ENCODE measurements at regions not wholly inside any gene's neighbourhood (a gene's known extent, or its start where the extent isn't known, plus 50 kb on each side); places are given as distances from the start of the nearest gene placed in this dataset.

DNA sequence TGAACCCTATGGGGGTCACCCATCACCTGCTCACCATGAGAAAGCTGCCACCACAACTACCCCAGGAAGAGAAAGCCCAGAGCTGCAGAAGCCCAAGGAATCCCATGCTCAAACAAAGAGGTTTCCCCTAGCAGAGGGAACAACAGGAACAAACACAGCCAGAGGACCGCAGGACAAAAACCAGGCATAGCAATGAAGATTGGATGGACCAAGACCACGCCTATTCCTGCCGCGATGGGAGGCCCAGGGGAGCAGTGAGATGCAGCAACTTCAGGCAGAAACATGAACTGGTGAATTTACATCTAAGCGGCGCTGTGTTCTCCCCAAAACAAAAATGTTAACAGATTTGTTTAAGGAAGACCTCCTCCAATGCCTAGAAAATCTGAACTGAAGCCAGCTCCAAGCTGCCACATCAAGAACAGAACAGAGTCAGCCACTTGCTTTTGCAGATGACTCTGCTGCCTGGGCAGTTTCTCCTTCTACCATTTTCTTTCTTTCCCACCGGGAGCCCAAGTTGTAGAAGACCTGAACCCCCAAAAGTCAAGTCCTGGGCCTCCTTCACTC lies 134.2 kb upstream of the NEBL start:
- no peaks in the 10 kb centered on the region for H3K36me3 ChIP-seq (ENCODE audit: insufficient read depth, low read length)
- H3K4me1 ChIP-seq (ENCODE audit: low read length): no peaks in the 10 kb centered on the region
- H3K9ac ChIP-seq (ENCODE audit: low read length): no peak overlapping the region
- no peaks in the 10 kb centered on the region for H3K27me3 ChIP-seq (ENCODE audit: low read length)
- no peaks in the 10 kb centered on the region for H3K9me2 ChIP-seq (replicated peaks; ENCODE audit: insufficient read depth, low read length)
- no peak overlapping the region for H3K4me3 ChIP-seq (ENCODE audit: low read length)
- no peaks in the 10 kb centered on the region for H3K9me3 ChIP-seq (ENCODE audit: low read length)
- H4K20me1 ChIP-seq (ENCODE audit: insufficient read depth, low read depth, low read length): no peaks in the 10 kb centered on the region
- no peak overlapping the region for H2AFZ ChIP-seq (ENCODE audit: low read length)
- no peak for DNase-seq
- no peaks in the 10 kb centered on the region for H3K79me2 ChIP-seq (ENCODE audit: low read length)
- H3K27ac ChIP-seq (ENCODE audit: low read length): no peak overlapping the region
- H3K4me2 ChIP-seq (ENCODE audit: low read depth, low read length, poor library complexity, severe bottlenecking): no peak overlapping the region

DNA sequence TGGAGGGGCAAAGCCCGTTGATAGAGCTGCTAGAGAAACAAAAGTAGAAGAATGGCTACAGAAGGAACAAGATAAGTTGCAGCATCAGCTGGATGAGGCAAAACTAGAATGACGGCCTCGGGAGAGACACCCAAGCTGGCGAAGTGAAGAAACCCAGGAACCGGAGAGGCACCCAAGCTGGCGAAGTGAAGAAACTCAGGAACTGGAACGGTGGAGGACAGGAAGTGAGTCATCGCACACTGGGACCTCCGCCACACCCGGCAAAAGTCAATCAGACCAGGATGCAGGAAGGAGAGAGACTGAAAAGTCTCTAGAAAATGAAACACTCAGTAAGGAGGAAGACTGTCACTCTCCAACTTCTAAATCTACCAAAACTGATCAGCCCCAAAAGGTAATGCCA lies 133.0 kb upstream of the NEBL start:
- no peak overlapping the region for H3K4me3 ChIP-seq (ENCODE audit: low read length)
- H3K9me2 ChIP-seq (replicated peaks; ENCODE audit: insufficient read depth, low read length): no peaks in the 10 kb centered on the region
- no peak overlapping the region for H2AFZ ChIP-seq (ENCODE audit: low read length)
- no peak for DNase-seq
- no peaks in the 10 kb centered on the region for H3K9me3 ChIP-seq (ENCODE audit: low read length)
- H3K4me2 ChIP-seq (ENCODE audit: low read depth, low read length, poor library complexity, severe bottlenecking): no peak overlapping the region
- H3K79me2 ChIP-seq (ENCODE audit: low read length): no peaks in the 10 kb centered on the region
- H3K36me3 ChIP-seq (ENCODE audit: insufficient read depth, low read length): no peaks in the 10 kb centered on the region
- no peak overlapping the region for H3K27ac ChIP-seq (ENCODE audit: low read length)
- no peaks in the 10 kb centered on the region for H4K20me1 ChIP-seq (ENCODE audit: insufficient read depth, low read depth, low read length)
- H3K4me1 ChIP-seq (ENCODE audit: low read length): no peaks in the 10 kb centered on the region
- no peak overlapping the region for H3K9ac ChIP-seq (ENCODE audit: low read length)
- no peaks in the 10 kb centered on the region for H3K27me3 ChIP-seq (ENCODE audit: low read length)

DNA sequence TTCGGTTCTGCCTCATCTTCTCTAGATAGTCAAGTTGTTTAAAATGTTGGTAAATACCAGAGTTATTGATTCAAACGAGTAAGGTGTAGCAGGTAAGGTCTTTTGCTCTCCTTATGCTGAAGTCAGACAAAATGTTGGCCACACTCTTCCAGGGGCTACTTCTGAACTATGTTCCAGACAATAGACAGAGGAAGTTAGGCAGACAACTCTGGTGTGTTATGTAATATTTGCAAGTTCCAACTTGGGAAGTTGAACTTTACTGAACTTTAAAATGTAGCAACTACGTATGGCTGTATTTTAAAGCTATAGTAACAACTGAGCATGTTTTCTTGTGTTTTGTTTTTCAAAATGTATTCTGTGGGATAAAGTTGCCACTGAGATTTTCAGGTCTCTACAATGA lies 125.7 kb upstream of the NEBL start:
- Histone ChIP-seq H4K20me1 (ENCODE audit: insufficient read depth, low read depth, low read length) (no peaks in the 10 kb centered on the region), H3K27ac (ENCODE audit: low read length) (no peak overlapping the region), H3K36me3 (ENCODE audit: insufficient read depth, low read length) (no peaks in the 10 kb centered on the region), H3K27me3 (ENCODE audit: low read length) (no peaks in the 10 kb centered on the region), H3K9me2 (replicated peaks; ENCODE audit: insufficient read depth, low read length) (0 out of 2 replicates have a peak, but pooled peaks cover 5% of the 10 kb centered on the region), H2AFZ (ENCODE audit: low read length) (no peak overlapping the region), H3K4me2 (ENCODE audit: low read depth, low read length, poor library complexity, severe bottlenecking) (no peak overlapping the region), H3K79me2 (ENCODE audit: low read length) (no peaks in the 10 kb centered on the region), H3K4me1 (ENCODE audit: low read length) (no peaks in the 10 kb centered on the region), H3K9me3 (ENCODE audit: low read length) (no peaks in the 10 kb centered on the region), H3K4me3 (ENCODE audit: low read length) (no peak overlapping the region), H3K9ac (ENCODE audit: low read length) (no peak overlapping the region)
- DNase-seq: no peak

DNA sequence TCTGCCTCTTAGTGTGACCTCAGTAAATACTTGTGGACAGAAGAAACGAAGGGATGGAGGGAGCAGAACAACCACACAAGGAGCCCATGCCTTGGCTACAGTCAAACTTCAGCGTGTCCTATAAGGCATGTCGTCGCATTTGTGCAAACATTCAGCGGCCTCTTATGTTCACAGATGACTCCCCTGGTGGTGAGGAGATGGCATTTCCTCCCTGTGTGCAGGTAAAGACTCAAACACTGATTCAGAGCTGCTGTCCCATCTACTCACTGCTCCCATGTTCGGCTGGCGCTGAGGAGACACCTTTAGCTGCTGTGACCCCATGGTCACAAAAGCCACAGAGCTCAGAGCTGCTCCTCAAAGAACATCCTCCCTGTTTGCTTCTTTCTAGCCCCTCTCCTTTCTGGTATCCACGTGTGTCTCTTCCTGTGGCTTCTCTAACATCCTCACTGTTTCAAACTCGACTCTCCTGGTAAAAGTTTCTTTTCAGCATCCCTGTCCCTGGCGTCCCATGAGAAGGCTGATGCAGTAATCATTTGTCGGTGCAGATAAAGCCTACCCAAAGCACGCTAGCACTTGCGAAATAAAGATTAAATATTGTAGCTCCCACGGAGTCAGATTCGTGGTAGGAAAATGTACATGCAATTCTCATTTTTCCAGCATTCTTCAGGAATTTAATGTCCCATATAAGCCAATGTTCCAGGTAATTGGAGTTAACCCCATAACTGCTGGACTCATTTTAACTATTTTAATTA lies 124.9 kb upstream of the NEBL start:
- peak; percentile 61 for DNase-seq
- no peak overlapping the region for H3K27ac ChIP-seq (ENCODE audit: low read length)
- no peaks in the 10 kb centered on the region for H3K4me1 ChIP-seq (ENCODE audit: low read length)
- H3K27me3 ChIP-seq (ENCODE audit: low read length): no peaks in the 10 kb centered on the region
- H3K9ac ChIP-seq (ENCODE audit: low read length): no peak overlapping the region
- H3K79me2 ChIP-seq (ENCODE audit: low read length): no peaks in the 10 kb centered on the region
- no peaks in the 10 kb centered on the region for H3K36me3 ChIP-seq (ENCODE audit: insufficient read depth, low read length)
- no peak overlapping the region for H2AFZ ChIP-seq (ENCODE audit: low read length)
- no peak overlapping the region for H3K4me3 ChIP-seq (ENCODE audit: low read length)
- H4K20me1 ChIP-seq (ENCODE audit: insufficient read depth, low read depth, low read length): no peaks in the 10 kb centered on the region
- no peaks in the 10 kb centered on the region for H3K9me3 ChIP-seq (ENCODE audit: low read length)
- 0 out of 2 replicates have a peak, but pooled peaks cover 5% of the 10 kb centered on the region for H3K9me2 ChIP-seq (replicated peaks; ENCODE audit: insufficient read depth, low read length)
- no peak overlapping the region for H3K4me2 ChIP-seq (ENCODE audit: low read depth, low read length, poor library complexity, severe bottlenecking)

DNA sequence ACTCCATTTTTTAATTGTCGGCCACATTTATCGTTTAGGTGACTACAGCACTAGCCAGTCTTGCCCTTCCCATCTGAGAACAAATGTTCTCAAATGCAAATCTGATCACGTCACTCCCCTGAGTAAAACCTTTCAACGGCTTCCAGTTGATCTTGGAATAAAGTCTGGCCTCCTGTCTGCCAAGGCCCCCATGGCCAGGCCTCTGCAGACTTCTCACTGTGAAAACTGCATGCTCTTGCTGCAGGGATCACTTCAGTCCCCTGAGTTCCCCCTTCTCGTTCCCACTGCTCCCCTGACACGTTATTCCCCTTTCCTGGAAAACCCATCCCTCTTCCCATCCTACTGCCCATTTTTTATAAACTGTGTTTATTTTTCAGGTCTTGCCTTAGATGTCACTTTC lies 124.1 kb upstream of the NEBL start:
- 0 out of 2 replicates have a peak, but pooled peaks cover 5% of the 10 kb centered on the region for H3K9me2 ChIP-seq (replicated peaks; ENCODE audit: insufficient read depth, low read length)
- H3K4me1 ChIP-seq (ENCODE audit: low read length): no peaks in the 10 kb centered on the region
- H3K4me3 ChIP-seq (ENCODE audit: low read length): no peak overlapping the region
- H3K9me3 ChIP-seq (ENCODE audit: low read length): no peaks in the 10 kb centered on the region
- no peaks in the 10 kb centered on the region for H3K27me3 ChIP-seq (ENCODE audit: low read length)
- no peak overlapping the region for H3K9ac ChIP-seq (ENCODE audit: low read length)
- no peak overlapping the region for H3K4me2 ChIP-seq (ENCODE audit: low read depth, low read length, poor library complexity, severe bottlenecking)
- no peaks in the 10 kb centered on the region for H3K79me2 ChIP-seq (ENCODE audit: low read length)
- no peak for DNase-seq
- H2AFZ ChIP-seq (ENCODE audit: low read length): no peak overlapping the region
- H4K20me1 ChIP-seq (ENCODE audit: insufficient read depth, low read depth, low read length): no peaks in the 10 kb centered on the region
- H3K36me3 ChIP-seq (ENCODE audit: insufficient read depth, low read length): no peaks in the 10 kb centered on the region
- H3K27ac ChIP-seq (ENCODE audit: low read length): no peak overlapping the region

DNA sequence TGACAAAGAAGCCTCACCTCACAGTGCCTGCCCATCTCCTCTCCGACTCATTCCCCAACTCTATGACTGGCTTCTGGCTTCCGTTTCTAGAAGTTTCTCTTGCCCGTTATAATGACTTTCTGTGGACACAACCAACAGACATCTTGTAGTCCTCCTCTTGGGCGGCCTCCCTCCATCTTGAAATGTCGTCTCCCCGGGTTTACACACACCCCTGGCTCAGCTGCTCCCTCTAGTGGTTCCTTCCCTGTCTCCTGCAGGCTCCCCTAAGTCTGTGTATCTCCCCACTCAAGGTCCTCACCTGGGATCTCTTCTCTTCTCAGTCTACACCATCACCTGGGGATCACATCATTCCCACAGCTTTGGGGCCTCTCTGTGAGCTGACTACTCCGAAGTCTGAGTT lies 123.4 kb upstream of the NEBL start:
- Histone ChIP-seq H3K27ac (ENCODE audit: low read length) (no peak overlapping the region), H3K4me1 (ENCODE audit: low read length) (no peaks in the 10 kb centered on the region), H3K36me3 (ENCODE audit: insufficient read depth, low read length) (no peaks in the 10 kb centered on the region), H3K79me2 (ENCODE audit: low read length) (no peaks in the 10 kb centered on the region), H3K4me3 (ENCODE audit: low read length) (no peak overlapping the region), H2AFZ (ENCODE audit: low read length) (peak overlapping the region; percentile 100), H3K9ac (ENCODE audit: low read length) (no peak overlapping the region), H3K9me3 (ENCODE audit: low read length) (no peaks in the 10 kb centered on the region), H3K27me3 (ENCODE audit: low read length) (no peaks in the 10 kb centered on the region), H3K4me2 (ENCODE audit: low read depth, low read length, poor library complexity, severe bottlenecking) (peak overlapping the region; percentile 39), H3K9me2 (replicated peaks; ENCODE audit: insufficient read depth, low read length) (0 out of 2 replicates have a peak, but pooled peaks cover 5% of the 10 kb centered on the region), H4K20me1 (ENCODE audit: insufficient read depth, low read depth, low read length) (no peaks in the 10 kb centered on the region)
- DNase-seq: peak; percentile 94

DNA sequence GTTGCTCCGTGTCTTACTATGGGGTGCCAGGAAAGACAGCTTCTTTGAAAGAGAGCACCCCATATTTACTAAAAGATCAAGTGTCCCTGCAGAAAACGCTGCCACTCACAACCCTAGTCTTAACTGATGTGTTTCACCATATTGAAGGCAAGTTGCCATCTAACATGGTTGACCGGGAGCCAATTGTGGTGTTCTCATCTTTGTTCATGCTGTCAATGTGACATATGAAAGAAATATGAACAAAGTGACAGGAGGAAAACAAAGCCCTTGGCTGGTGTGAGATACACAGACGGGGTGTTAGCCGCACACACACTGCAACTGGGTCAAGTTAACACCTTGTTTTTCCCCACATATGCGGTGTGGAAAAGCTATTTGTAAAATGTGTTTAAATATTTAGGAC lies 122.3 kb upstream of the NEBL start:
- Histone ChIP-seq H3K79me2 (ENCODE audit: low read length) (no peaks in the 10 kb centered on the region), H3K4me3 (ENCODE audit: low read length) (no peak overlapping the region), H3K9me2 (replicated peaks; ENCODE audit: insufficient read depth, low read length) (0 out of 2 replicates have a peak, but pooled peaks cover 5% of the 10 kb centered on the region), H3K4me2 (ENCODE audit: low read depth, low read length, poor library complexity, severe bottlenecking) (no peak overlapping the region), H3K27me3 (ENCODE audit: low read length) (no peaks in the 10 kb centered on the region), H2AFZ (ENCODE audit: low read length) (peak overlapping the region; percentile 15; the same call in 1 of the 2 replicates), H3K9me3 (ENCODE audit: low read length) (no peaks in the 10 kb centered on the region), H3K9ac (ENCODE audit: low read length) (no peak overlapping the region), H4K20me1 (ENCODE audit: insufficient read depth, low read depth, low read length) (no peaks in the 10 kb centered on the region), H3K4me1 (ENCODE audit: low read length) (no peaks in the 10 kb centered on the region), H3K27ac (ENCODE audit: low read length) (no peak overlapping the region), H3K36me3 (ENCODE audit: insufficient read depth, low read length) (no peaks in the 10 kb centered on the region)
- DNase-seq: no peak

DNA sequence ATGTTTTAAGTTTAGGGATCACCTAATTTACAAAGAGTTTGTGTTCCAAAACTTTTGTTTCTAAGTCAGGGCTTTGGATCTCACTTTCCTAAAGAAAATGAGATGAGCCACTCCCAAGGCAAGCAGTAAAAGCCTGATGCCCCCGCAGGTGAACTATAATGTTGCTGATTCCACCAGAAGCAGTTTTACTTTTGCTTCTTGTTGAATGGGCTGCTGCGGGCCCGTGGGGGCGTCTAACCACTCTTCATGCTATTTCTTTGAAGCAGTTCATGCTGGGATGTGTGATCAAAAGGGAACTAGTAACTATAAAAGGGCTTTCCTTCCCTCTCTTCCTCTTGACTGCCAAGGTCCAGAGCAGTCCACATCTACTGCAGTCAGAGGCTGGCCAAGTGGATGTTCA lies 118.7 kb upstream of the NEBL start:
- no peak overlapping the region for H3K27ac ChIP-seq (ENCODE audit: low read length)
- no peak overlapping the region for H3K9ac ChIP-seq (ENCODE audit: low read length)
- 0 out of 2 replicates have a peak, but pooled peaks cover 5% of the 10 kb centered on the region for H3K9me2 ChIP-seq (replicated peaks; ENCODE audit: insufficient read depth, low read length)
- H3K27me3 ChIP-seq (ENCODE audit: low read length): no peaks in the 10 kb centered on the region
- H3K9me3 ChIP-seq (ENCODE audit: low read length): no peaks in the 10 kb centered on the region
- no peaks in the 10 kb centered on the region for H3K79me2 ChIP-seq (ENCODE audit: low read length)
- no peak overlapping the region for H3K4me2 ChIP-seq (ENCODE audit: low read depth, low read length, poor library complexity, severe bottlenecking)
- H3K4me1 ChIP-seq (ENCODE audit: low read length): no peaks in the 10 kb centered on the region
- DNase-seq: no peak
- no peak overlapping the region for H3K4me3 ChIP-seq (ENCODE audit: low read length)
- H2AFZ ChIP-seq (ENCODE audit: low read length): no peak overlapping the region
- H4K20me1 ChIP-seq (ENCODE audit: insufficient read depth, low read depth, low read length): no peaks in the 10 kb centered on the region
- no peaks in the 10 kb centered on the region for H3K36me3 ChIP-seq (ENCODE audit: insufficient read depth, low read length)

Measured in Karpas-422 (cell line).